Spleen (tissue), 11 donors: ENCODE measurements at regions not wholly inside any gene's neighbourhood (a gene's known extent, or its start where the extent isn't known, plus 50 kb on each side); places are given as distances from the start of the nearest gene placed in this dataset.

Experiments used
- DNase-seq: peaks from one replicate; pipeline ENCODE4 v3.0.0-alpha.2; 2020
- H3K27ac ChIP-seq, 8 donors: fragments of 200-600 bp; sonication (generic) in 7 of 8; 1 replicate in 4 of 8; 2 replicates in 4 of 8; pipeline versions ENCODE4 v1.5.0 to v1.8.0; 2016 to 2021; ENCODE audit warnings: inconsistent platforms in 4 of 8, mild to moderate bottlenecking in 4 of 8, moderate library complexity in 1 of 8
- H3K27me3 ChIP-seq, 7 donors: fragments of 200-600 bp; sonication (generic) in 6 of 7; replicated peaks in 1 of 7; 1 replicate in 4 of 7; 2 replicates in 3 of 7; pipeline versions ENCODE4 v1.5.0 to v1.8.0; 2016 to 2021; ENCODE audit warnings: inconsistent platforms in 3 of 7, mild to moderate bottlenecking in 1 of 7
- H3K36me3 ChIP-seq, 6 donors: fragments of 200-600 bp; sonication (generic) in 5 of 6; 1 replicate in 4 of 6; 2 replicates in 2 of 6; pipeline versions ENCODE4 v1.5.0 to v1.8.0; 2016 to 2021; ENCODE audit warnings: inconsistent platforms in 2 of 6
- H3K4me1 ChIP-seq, 6 donors: fragments of 200-600 bp; sonication (generic) in 5 of 6; 1 replicate in 3 of 6; 2 replicates in 3 of 6; pipeline versions ENCODE4 v1.5.0 to v1.8.0; 2016 to 2021; ENCODE audit warnings: inconsistent platforms in 3 of 6
- H3K4me3 ChIP-seq, 8 donors: fragments of 200-600 bp; sonication (generic) in 7 of 8; 1 replicate in 4 of 8; 2 replicates in 4 of 8; pipeline versions ENCODE4 v1.5.0 to v1.8.0; 2016 to 2021; ENCODE audit warnings: inconsistent platforms in 4 of 8, mild to moderate bottlenecking in 4 of 8, moderate library complexity in 2 of 8
- H3K9me3 ChIP-seq, 8 donors: fragments of 200-600 bp; sonication (generic) in 7 of 8; 1 replicate in 4 of 8; 2 replicates in 4 of 8; pipeline versions ENCODE4 v1.5.0 to v1.8.0; 2016 to 2021; ENCODE audit warnings: inconsistent platforms in 4 of 8
- CTCF ChIP-seq, 11 experiments: fragments of 200-600 bp in 7 of 11; fragments of 450-650 bp in 4 of 11; sonication (generic) in 4 of 11; IDR thresholded peaks in 8 of 11; conservative IDR thresholded peaks in 3 of 11; 1 replicate in 7 of 11; 2 replicates in 4 of 11; pipeline versions ENCODE4 v1.4.0 to v1.8.0; 2016 to 2021; ENCODE audit warnings: antibody characterized with exemption in 11 of 11, inconsistent platforms in 4 of 11, mild to moderate bottlenecking in 1 of 11
- POLR2A ChIP-seq, 3 donors: fragments of 450-650 bp; IDR thresholded peaks; one replicate each; pipeline ENCODE4 v1.5.1; 2017; ENCODE audit warnings: antibody characterized with exemption in 3 of 3, mild to moderate bottlenecking in 1 of 3
- POLR2AphosphoS5 ChIP-seq, 3 donors: sonication (generic); formaldehyde crosslinking; IDR thresholded peaks; one replicate each; pipeline ENCODE4 v1.5.1; 2017; ENCODE audit warnings: antibody characterized with exemption in 3 of 3
- WGBS, 5 donors: extraction: QIAGEN DNeasy Blood & Tissue Kit in 3 of 5; methylation state at CpG; one replicate each; pipeline versions ENCODE4 v1.1.5 to v1.1.7; 2013 to 2018; 5-methylcytosine and 5-hydroxymethylcytosine counted together
- intact Hi-C: fragments of 100-400 bp; cut with DNase I; formaldehyde crosslinking; loops from one replicate; pipeline ENCODE4 v1.15.0; 2023; ENCODE audit warnings: low total_unique reads
- donor health status: healthy with polysubstance abuse.
- donor health status: DM: no; HTN: no; CAD: no; lungs with moderate emphysema.
- donor health status: DM: no; HTN: no; CAD: no.
- donor health status: Bipolar disorder and iron deficiency.
- donor health status: healthy.
- donor health status: DM: no; HTN: no; CAD: no.
- donor health status: DM: yes; HTN: yes; CAD: no.

- H3K36me3 ChIP-seq: no peaks in the 10 kb centered on the region
- no peak for DNase-seq
- H3K27me3 ChIP-seq: no peaks in the 10 kb centered on the region
- TF ChIP-seq POLR2A (IDR thresholded peaks at IDR 0.05) (no peak), CTCF (IDR thresholded peaks at IDR 0.05 in 8 of 11, conservative IDR thresholded peaks at IDR 0.05 in 3 of 11) (no peak), POLR2AphosphoS5 (IDR thresholded peaks at IDR 0.05) (no peak)
- no peak overlapping the region for H3K4me3 ChIP-seq
- no peaks in the 10 kb centered on the region for H3K9me3 ChIP-seq
- H3K4me1 ChIP-seq: no peaks in the 10 kb centered on the region
- intact Hi-C loops: no loop called here
- 74 to 84% (median 82%) methylated on average over 1 of the region's 1 CpG for WGBS, 5 donors
- H3K27ac ChIP-seq: no peak overlapping the region
Measured at GRCh38 chr2:185222311-185222710, 516.3 kb upstream of the FSIP2 start.

- no peak overlapping the region for H3K27ac ChIP-seq
- no peaks in the 10 kb centered on the region for H3K27me3 ChIP-seq
- TF ChIP-seq POLR2A (IDR thresholded peaks at IDR 0.05) (no peak), POLR2AphosphoS5 (IDR thresholded peaks at IDR 0.05) (no peak), CTCF (IDR thresholded peaks at IDR 0.05 in 8 of 11, conservative IDR thresholded peaks at IDR 0.05 in 3 of 11) (no peak)
- H3K4me3 ChIP-seq: no peak overlapping the region
- intact Hi-C loops: no loop called here
- DNase-seq: no peak
- no peaks in the 10 kb centered on the region for H3K36me3 ChIP-seq
- WGBS, 5 donors: 77 to 88% (median 80%) methylated on average over 3 of the region's 3 CpGs
- no peaks in the 10 kb centered on the region for H3K9me3 ChIP-seq
- no peaks in the 10 kb centered on the region for H3K4me1 ChIP-seq
Measured at GRCh38 chr2:185227391-185227790, 511.2 kb upstream of the FSIP2 start.

GRCh38 chr2:185239491-185239890 lies 499.1 kb upstream of the FSIP2 start:
- DNase-seq: no peak
- H3K27ac ChIP-seq: no peak overlapping the region
- 62 to 85% (median 72%) methylated on average over 1 of the region's 1 CpG for WGBS, 5 donors
- intact Hi-C loops: no loop called here
- no peak for TF ChIP-seq CTCF (IDR thresholded peaks at IDR 0.05 in 8 of 11, conservative IDR thresholded peaks at IDR 0.05 in 3 of 11)
- no peak overlapping the region for H3K4me3 ChIP-seq
- H3K9me3 ChIP-seq: peaks cover 0 to 38% (median 24%) of the 10 kb centered on the region in 8 donors
- no peaks in the 10 kb centered on the region for H3K36me3 ChIP-seq
- no peaks in the 10 kb centered on the region for H3K4me1 ChIP-seq
- no peaks in the 10 kb centered on the region for H3K27me3 ChIP-seq

- no peak overlapping the region for H3K27ac ChIP-seq
- TF ChIP-seq POLR2AphosphoS5 (IDR thresholded peaks at IDR 0.05): no peak
- TF ChIP-seq POLR2A (IDR thresholded peaks at IDR 0.05): no peak
- TF ChIP-seq CTCF (IDR thresholded peaks at IDR 0.05 in 8 of 11, conservative IDR thresholded peaks at IDR 0.05 in 3 of 11): no peak
- H3K27me3 ChIP-seq: no peaks in the 10 kb centered on the region
- no peak overlapping the region for H3K4me3 ChIP-seq
- no peak for DNase-seq
- H3K4me1 ChIP-seq: no peaks in the 10 kb centered on the region
- WGBS, 5 donors: 63 to 77% (median 76%) methylated on average over 4 of the region's 4 CpGs
- H3K36me3 ChIP-seq: no peaks in the 10 kb centered on the region
- intact Hi-C loops: no loop called here
- H3K9me3 ChIP-seq: peaks cover 0 to 31% (median 22%) of the 10 kb centered on the region in 8 donors
Measured at GRCh38 chr2:185240796-185241195, 497.8 kb upstream of the FSIP2 start.
